ENCODE measurements at regions not wholly inside any gene's neighbourhood (a gene's known extent, or its start where the extent isn't known, plus 50 kb on each side); places are given as distances from the start of the nearest gene placed in this dataset.

GRCh38 chr13:37413161-37413560 lies 185.4 kb downstream of the POSTN start:
- no peak overlapping the region for H3K27ac Mint-ChIP-seq
- TF ChIP-seq CTCF (IDR thresholded peaks at IDR 0.05; ENCODE audit: unreplicated experiment), result no peak
- no peak overlapping the region for H3K4me3 Mint-ChIP-seq (ENCODE audit: low read depth)
- H3K27me3 Mint-ChIP-seq, result peaks cover 4% of the 10 kb centered on the region
- peaks cover 17% of the 10 kb centered on the region for H3K4me1 Mint-ChIP-seq (ENCODE audit: low read depth)
- DNase-seq (ENCODE audit: low spot score, unreplicated experiment), result no peak
- no peaks in the 10 kb centered on the region for H3K9me3 Mint-ChIP-seq (ENCODE audit: low read depth)
- no peaks in the 10 kb centered on the region for H3K36me3 Mint-ChIP-seq (ENCODE audit: insufficient read depth)

GRCh38 chr13:37412241-37412921 lies 186.2 kb downstream of the POSTN start:
- no peaks in the 10 kb centered on the region for H3K9me3 Mint-ChIP-seq (ENCODE audit: low read depth)
- no peak overlapping the region for H3K4me3 Mint-ChIP-seq (ENCODE audit: low read depth)
- H3K4me1 Mint-ChIP-seq (ENCODE audit: low read depth), result peaks cover 17% of the 10 kb centered on the region
- no peak for TF ChIP-seq CTCF (IDR thresholded peaks at IDR 0.05; ENCODE audit: unreplicated experiment)
- peaks cover 4% of the 10 kb centered on the region for H3K27me3 Mint-ChIP-seq
- no peak overlapping the region for H3K27ac Mint-ChIP-seq
- no peaks in the 10 kb centered on the region for H3K36me3 Mint-ChIP-seq (ENCODE audit: insufficient read depth)
- DNase-seq (ENCODE audit: low spot score, unreplicated experiment), result no peak

GRCh38 chr13:37410316-37410715 lies 188.3 kb downstream of the POSTN start:
- no peak for TF ChIP-seq CTCF (IDR thresholded peaks at IDR 0.05; ENCODE audit: unreplicated experiment)
- DNase-seq (ENCODE audit: low spot score, unreplicated experiment), result no peak
- peaks cover 8% of the 10 kb centered on the region for H3K27me3 Mint-ChIP-seq
- H3K9me3 Mint-ChIP-seq (ENCODE audit: low read depth), result no peaks in the 10 kb centered on the region
- no peak overlapping the region for H3K27ac Mint-ChIP-seq
- H3K4me1 Mint-ChIP-seq (ENCODE audit: low read depth), result peaks cover 14% of the 10 kb centered on the region
- H3K4me3 Mint-ChIP-seq (ENCODE audit: low read depth), result no peak overlapping the region
- no peaks in the 10 kb centered on the region for H3K36me3 Mint-ChIP-seq (ENCODE audit: insufficient read depth)

GRCh38 chr13:37409756-37410155 lies 188.8 kb downstream of the POSTN start:
- TF ChIP-seq CTCF (IDR thresholded peaks at IDR 0.05; ENCODE audit: unreplicated experiment), result no peak
- Mint-ChIP-seq H3K27ac (no peak overlapping the region), H3K4me1 (ENCODE audit: low read depth) (peaks cover 14% of the 10 kb centered on the region), H3K4me3 (ENCODE audit: low read depth) (no peak overlapping the region), H3K27me3 (peaks cover 8% of the 10 kb centered on the region), H3K36me3 (ENCODE audit: insufficient read depth) (no peaks in the 10 kb centered on the region), H3K9me3 (ENCODE audit: low read depth) (no peaks in the 10 kb centered on the region)
- no peak for DNase-seq (ENCODE audit: low spot score, unreplicated experiment)

- no peak for TF ChIP-seq CTCF (IDR thresholded peaks at IDR 0.05; ENCODE audit: unreplicated experiment)
- DNase-seq (ENCODE audit: low spot score, unreplicated experiment), result no peak
- H3K4me1 Mint-ChIP-seq (ENCODE audit: low read depth), result peaks cover 14% of the 10 kb centered on the region
- H3K4me3 Mint-ChIP-seq (ENCODE audit: low read depth), result no peak overlapping the region
- H3K9me3 Mint-ChIP-seq (ENCODE audit: low read depth), result no peaks in the 10 kb centered on the region
- no peaks in the 10 kb centered on the region for H3K36me3 Mint-ChIP-seq (ENCODE audit: insufficient read depth)
- H3K27me3 Mint-ChIP-seq, result peaks cover 8% of the 10 kb centered on the region
- H3K27ac Mint-ChIP-seq, result no peak overlapping the region
Measured at GRCh38 chr13:37407156-37407555, 191.4 kb downstream of the POSTN start.
